ENCODE measurements at regions not wholly inside any gene's neighbourhood (a gene's known extent, or its start where the extent isn't known, plus 50 kb on each side); places are given as distances from the start of the nearest gene placed in this dataset.

DNA sequence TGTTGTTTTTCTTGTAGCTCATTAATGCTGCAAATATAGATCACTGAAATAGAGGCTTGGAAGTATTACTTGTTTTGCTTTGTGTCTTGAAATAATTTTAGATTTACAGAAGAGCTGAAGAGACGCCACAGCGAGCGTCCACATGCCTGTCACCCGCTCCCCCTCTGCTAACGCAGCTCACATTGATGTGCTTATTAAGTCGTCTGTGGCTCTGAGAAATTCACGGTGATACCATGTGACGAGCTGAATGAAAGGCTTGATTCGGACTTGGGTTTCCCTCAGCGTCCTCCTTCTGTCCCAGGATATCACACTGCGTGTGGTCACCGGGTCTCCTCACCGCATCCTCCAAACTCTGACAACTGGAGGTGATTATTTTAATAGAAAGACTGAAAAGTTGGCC is 365.4 kb downstream of the BRD1 start:
- intact Hi-C loops (cut with DNase I): no loop called here
- whole genome bisulfite sequencing, 4 donors: 78 to 87% (median 83%) methylated on average over 13 of the region's 13 CpGs
- H3K27me3 ChIP-seq: no peaks in the 10 kb centered on the region
- H3K4me1 ChIP-seq (replicated peaks in 1 of 2): no peaks in the 10 kb centered on the region
- H3K9me3 ChIP-seq (replicated peaks in 1 of 3): no peaks in the 10 kb centered on the region
- H3K27ac ChIP-seq: no peak overlapping the region
- H3K36me3 ChIP-seq (replicated peaks in 1 of 2): no peaks in the 10 kb centered on the region
- TF ChIP-seq, protein P1, sequence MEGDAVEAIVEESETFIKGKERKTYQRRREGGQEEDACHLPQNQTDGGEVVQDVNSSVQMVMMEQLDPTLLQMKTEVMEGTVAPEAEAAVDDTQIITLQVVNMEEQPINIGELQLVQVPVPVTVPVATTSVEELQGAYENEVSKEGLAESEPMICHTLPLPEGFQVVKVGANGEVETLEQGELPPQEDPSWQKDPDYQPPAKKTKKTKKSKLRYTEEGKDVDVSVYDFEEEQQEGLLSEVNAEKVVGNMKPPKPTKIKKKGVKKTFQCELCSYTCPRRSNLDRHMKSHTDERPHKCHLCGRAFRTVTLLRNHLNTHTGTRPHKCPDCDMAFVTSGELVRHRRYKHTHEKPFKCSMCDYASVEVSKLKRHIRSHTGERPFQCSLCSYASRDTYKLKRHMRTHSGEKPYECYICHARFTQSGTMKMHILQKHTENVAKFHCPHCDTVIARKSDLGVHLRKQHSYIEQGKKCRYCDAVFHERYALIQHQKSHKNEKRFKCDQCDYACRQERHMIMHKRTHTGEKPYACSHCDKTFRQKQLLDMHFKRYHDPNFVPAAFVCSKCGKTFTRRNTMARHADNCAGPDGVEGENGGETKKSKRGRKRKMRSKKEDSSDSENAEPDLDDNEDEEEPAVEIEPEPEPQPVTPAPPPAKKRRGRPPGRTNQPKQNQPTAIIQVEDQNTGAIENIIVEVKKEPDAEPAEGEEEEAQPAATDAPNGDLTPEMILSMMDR (IDR thresholded peaks at IDR 0.05): no peak
- no peak for TF ChIP-seq POLR2A (IDR thresholded peaks at IDR 0.05)
- no peak for DNase-seq
- H3K4me3 ChIP-seq: no peak overlapping the region

DNA sequence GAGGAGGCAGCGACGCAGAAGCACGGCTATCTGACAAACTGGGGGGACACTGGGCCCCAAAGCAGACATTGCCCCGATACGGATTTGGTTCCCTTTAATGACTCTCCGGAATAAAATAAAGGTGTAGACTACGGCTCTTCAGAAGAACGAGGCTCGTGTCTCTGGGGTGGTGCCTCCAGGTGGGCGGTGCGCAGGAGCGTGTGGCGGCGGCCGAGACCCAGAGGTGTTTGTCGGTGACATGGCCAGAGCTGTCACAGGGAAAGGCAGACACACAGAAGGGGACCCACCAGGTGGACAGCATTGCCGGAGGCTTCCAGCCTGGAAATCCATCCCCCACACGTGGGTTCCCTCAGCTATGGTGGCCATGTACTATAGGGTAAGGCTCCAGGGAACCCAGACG is 366.0 kb downstream of the BRD1 start:
- no peaks in the 10 kb centered on the region for H3K4me1 ChIP-seq (replicated peaks in 1 of 2)
- WGBS, 4 donors: 83 to 90% (median 88%) methylated on average over 18 to 19 of the region's 19 CpGs
- DNase-seq: no peak
- TF ChIP-seq, protein P1 (IDR thresholded peaks at IDR 0.05): no peak
- TF ChIP-seq POLR2A (IDR thresholded peaks at IDR 0.05): no peak
- intact Hi-C loops (cut with DNase I): no loop called here
- no peaks in the 10 kb centered on the region for H3K9me3 ChIP-seq (replicated peaks in 1 of 3)
- H3K36me3 ChIP-seq (replicated peaks in 1 of 2): no peaks in the 10 kb centered on the region
- no peaks in the 10 kb centered on the region for H3K27me3 ChIP-seq
- H3K27ac ChIP-seq: no peak overlapping the region
- H3K4me3 ChIP-seq: no peak overlapping the region

DNA sequence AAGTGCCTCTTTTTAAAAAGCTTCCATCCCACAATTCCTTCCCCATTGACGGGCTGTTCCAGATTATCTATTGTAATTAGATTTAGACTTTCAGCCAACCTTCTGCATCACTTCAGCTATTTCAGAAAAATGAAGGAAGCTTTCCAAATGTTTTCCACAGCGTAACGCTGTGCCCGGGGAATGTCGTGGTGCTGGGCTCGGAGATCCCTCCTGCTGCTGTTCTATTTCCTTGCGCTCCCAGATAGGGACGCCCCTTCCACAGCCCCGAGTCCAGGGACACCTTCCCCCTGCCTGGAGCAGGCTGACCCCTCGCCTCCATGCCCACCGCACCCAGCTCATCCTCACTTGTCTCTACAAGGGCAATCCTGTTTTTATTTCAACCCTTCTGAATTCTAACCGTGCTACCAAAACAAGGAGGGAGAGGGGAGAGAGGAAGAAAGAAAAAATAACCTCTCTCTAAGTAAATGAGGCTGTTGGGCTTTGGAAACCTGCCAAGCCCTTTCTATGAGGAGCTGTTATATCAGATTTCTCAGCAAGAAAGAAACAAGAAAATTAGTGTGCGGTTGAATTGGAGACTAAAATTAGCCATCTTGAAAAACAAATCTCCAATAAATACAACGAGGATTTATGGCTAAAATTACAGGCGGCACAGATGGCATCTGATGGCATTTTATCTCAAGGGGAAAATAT is 366.9 kb downstream of the BRD1 start:
- Histone ChIP-seq H3K27ac (no peak overlapping the region), H3K27me3 (no peaks in the 10 kb centered on the region), H3K36me3 (replicated peaks in 1 of 2) (no peaks in the 10 kb centered on the region), H3K4me1 (replicated peaks in 1 of 2) (no peaks in the 10 kb centered on the region), H3K9me3 (replicated peaks in 1 of 3) (no peaks in the 10 kb centered on the region), H3K4me3 (no peak overlapping the region)
- TF ChIP-seq, protein P1 (IDR thresholded peaks at IDR 0.05): no peak
- TF ChIP-seq POLR2A (IDR thresholded peaks at IDR 0.05): no peak
- WGBS, 4 donors: 25 to 40% (median 32%) methylated on average over 15 of the region's 15 CpGs
- no peak for DNase-seq
- intact Hi-C loops (cut with DNase I): no loop called here

DNA sequence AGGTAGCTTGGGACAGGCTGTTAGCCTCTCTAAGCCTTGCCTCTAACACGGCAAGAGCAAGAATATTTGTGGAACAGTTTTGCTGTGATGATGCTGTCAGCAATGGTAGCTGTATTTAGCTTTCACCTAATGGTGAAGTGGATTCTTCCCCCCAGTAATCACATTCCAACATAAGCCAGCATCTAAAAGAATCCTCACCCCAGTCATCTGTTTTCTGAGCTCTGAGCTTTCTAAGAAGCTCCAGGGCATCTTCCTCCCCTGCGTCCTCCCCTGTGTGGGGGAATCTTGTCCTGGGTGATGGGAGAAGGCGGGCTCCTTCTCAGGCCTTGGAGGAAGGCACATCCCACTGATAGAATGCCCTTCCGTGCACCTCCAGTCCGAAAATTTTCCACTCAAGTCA is 367.6 kb downstream of the BRD1 start:
- intact Hi-C loops (cut with DNase I): no loop called here
- H3K9me3 ChIP-seq (replicated peaks in 1 of 3): no peaks in the 10 kb centered on the region
- H3K4me3 ChIP-seq: no peak overlapping the region
- no peaks in the 10 kb centered on the region for H3K36me3 ChIP-seq (replicated peaks in 1 of 2)
- no peak for DNase-seq
- no peaks in the 10 kb centered on the region for H3K4me1 ChIP-seq (replicated peaks in 1 of 2)
- 48 to 55% (median 53%) methylated on average over 4 to 5 of the region's 5 CpGs for WGBS, 4 donors
- no peak for TF ChIP-seq POLR2A (IDR thresholded peaks at IDR 0.05)
- TF ChIP-seq, protein P1 (IDR thresholded peaks at IDR 0.05): no peak
- no peaks in the 10 kb centered on the region for H3K27me3 ChIP-seq
- no peak overlapping the region for H3K27ac ChIP-seq

All from adrenal gland (tissue), 9 donors.